Amniotic stem cell (primary cell): ENCODE measurements at regions not wholly inside any gene's neighbourhood (a gene's known extent, or its start where the extent isn't known, plus 50 kb on each side); places are given as distances from the start of the nearest gene placed in this dataset.

Experiments
- DNase-seq: peaks from one replicate; lab custom pipeline; 2025; lab: John Stamatoyannopoulos, UW

DNA sequence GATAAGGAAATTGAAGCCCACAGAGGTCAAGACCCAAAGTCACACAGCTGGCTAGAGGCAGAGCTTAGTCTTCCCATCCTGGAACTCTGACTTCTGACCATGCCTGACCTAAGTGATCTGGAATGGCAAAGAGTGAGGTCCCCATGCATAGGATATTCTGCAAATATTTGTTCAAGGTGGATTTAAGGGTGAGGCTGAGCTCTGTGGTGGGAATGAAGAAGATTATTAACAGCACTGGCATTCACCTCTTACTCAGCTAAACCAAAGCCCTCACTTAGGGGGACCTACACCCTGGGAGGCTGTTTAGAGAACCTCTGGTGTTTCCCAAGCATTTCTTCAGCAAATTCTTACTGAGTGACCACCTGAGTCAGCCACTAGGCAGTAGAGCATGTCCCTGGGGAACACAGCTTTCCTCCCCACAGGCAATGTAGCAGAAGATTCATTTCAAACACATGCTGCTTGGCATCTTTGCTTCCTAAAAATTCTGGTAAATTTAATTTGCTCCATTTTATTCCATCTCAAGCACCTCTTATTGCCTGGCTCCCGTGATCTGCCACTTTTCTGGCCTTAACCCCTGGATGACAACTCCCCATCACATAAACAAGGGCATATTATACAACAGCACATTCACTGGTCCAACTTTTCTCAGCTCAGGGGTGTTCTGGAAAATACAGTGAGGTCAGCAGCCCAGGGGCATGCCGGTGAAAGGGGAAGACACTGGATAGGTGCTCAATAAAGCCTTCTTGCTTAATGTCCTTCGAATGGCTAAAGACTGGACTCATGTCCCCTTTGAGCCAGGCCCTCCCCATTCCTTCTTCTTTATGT lies 176.0 kb downstream of the ABHD5 start:
- peak; percentile 38 for DNase-seq

- no peak for DNase-seq
Observed at GRCh38 chr3:43867436-43868072, 176.8 kb downstream of the ABHD5 start.

GRCh38 chr3:43869491-43869890 lies 178.8 kb downstream of the ABHD5 start:
- DNase-seq = no peak

- peak; percentile 51 for DNase-seq
Observed at GRCh38 chr3:43870120-43870519, 179.4 kb downstream of the ABHD5 start.

DNA sequence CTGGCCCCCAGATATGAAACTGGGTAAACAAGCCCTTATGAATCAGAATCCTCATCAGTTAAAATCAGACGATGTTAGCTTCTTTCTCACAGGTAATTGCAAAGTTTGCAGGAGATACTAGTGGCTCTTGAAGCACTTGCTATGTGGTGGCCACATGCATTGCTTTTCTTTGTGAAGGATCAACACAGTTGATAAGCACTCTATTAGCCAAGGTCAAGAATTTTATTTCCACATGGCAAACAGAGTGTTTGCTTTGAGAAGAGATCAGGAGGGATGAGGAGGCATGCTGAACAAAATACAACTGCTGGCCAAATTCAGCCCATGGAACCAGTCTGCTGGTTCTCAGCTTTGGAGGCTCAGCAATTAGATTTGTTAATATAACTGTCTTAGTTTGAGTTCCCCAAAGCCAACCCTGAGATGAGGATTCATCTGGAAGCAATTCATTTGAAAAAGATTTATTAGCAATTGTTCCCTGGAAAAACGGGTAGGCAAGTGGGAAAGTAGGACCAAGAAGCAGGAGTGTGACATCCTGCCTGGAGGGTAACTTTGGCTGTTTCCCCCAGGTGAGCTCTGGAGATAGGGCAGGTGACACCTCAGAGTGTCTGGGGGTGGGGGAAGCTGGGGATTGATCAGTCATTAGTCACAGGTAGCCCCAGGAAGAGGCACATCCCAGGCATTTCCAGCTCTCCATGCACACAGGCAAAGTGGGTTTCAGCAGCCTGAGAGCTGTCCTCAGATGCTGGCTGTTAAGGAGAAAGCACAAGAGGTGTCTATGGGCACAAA lies 180.3 kb downstream of the ABHD5 start:
- DNase-seq = no peak

DNA sequence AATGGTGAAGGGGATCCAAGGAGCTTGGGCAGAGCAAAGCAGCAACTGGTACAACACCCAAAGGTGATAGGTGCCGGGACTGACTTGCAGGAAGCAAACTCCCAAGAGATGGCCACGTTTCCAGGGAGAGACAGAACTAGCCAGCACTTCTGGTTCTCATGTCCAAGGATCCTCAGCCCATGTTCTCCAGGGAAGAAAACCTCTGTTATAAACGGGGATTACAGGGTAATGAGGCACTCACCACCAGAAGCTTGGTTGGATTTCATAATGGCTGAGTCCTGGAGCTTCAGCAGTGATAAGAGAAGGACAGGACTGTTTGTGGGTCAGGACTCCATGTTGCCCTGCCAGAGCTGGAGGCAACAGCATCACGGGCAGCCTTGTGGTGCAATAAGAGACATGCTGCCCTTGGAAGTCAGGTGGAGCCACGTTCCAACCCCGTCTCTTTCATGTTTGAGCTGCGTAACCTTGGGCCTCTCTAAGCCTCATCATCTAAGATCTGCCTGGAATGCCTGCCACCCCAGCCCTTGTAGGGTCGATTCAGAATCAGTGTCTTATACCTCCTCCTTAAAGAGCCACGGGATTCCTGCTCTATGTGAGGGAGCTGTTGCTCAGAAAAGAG lies 181.0 kb downstream of the ABHD5 start:
- DNase-seq = no peak

GRCh38 chr3:43872301-43872700 lies 181.6 kb downstream of the ABHD5 start:
- DNase-seq = peak; percentile 72

GRCh38 chr3:43872901-43873300 lies 182.2 kb downstream of the ABHD5 start:
- no peak for DNase-seq

DNA sequence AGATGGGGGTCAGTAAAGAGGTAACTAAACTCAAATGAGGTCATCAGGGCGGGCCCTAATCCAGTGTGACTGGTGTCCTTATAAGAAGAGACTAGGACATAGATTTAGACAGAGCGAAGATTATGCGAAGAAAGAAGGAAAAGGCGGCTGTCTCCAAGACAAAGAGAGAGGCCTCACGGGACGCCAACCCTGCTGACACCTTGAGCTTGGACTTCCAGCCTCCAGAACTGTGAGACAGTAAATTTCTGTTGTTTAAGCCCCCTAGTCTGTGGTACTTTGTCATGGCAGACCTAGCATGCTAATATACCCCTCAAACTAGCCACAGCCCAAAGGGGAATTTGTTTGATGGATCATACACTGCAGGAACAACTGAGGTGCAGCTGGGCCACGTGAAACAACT lies 183.0 kb downstream of the ABHD5 start:
- no peak for DNase-seq

DNA sequence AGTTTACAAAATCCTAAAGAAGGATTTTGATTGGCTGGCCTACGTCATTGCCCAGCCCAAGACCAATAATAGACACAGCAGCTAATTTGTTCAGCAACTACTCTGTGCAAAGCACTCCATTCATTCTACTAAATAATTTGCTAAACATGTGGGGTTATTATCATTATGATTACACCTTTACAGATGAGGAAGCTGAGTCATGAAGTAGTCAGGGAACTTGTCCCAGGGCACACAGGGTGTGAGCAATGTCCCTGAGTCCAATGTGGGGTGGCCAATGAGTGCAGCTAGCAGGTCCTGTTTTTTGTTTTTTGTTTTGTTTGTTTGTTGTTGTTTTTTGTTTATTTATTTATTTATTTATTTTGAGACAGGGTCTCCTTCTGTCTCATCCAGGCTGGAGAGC lies 183.6 kb downstream of the ABHD5 start:
- no peak for DNase-seq

DNA sequence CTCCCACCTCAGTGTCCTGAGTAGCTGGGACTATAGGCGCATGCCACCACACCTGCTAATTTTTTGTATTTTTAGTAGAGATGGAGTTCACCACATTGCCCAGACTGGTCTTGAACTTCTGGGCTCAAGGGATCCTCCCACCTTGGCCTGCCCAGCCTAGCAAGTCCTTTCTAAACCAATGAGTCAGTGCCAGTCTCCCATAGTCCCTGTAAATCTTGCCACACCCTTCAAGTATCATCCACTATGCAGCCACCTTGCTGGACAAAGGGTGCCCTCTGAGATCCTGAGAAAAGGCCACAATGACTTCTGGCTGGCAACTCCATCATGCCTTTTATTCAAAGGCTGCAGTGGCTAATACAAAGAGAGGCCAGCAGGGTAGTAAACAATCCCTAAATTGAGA lies 184.0 kb downstream of the ABHD5 start:
- no peak for DNase-seq

- no peak for DNase-seq
Observed at GRCh38 chr3:43876648-43877047, 185.9 kb downstream of the ABHD5 start.

DNA sequence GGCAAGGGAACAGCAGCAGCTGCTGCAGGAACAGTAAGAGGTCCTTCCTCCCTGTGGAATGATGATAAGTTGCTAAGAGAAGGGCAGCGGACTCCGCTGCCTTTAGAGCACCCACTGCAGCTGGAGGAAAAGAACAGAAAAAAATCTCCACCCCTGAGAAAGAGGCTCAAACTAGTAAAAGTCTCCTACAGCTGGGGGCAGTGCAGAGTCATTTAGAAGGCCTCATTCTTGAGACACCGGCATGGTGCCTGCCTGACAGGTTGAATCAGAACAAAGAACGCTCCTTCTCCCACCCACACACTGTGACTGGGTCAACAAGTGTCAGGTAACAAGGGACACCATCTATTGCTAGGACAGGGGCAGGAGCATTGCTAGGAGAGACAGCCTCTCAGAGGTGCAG lies 188.4 kb downstream of the ABHD5 start:
- no peak for DNase-seq

GRCh38 chr3:43882976-43883680 lies 192.4 kb downstream of the ABHD5 start:
- DNase-seq = no peak

- no peak for DNase-seq
Observed at GRCh38 chr3:43883729-43884396, 193.1 kb downstream of the ABHD5 start.

DNA sequence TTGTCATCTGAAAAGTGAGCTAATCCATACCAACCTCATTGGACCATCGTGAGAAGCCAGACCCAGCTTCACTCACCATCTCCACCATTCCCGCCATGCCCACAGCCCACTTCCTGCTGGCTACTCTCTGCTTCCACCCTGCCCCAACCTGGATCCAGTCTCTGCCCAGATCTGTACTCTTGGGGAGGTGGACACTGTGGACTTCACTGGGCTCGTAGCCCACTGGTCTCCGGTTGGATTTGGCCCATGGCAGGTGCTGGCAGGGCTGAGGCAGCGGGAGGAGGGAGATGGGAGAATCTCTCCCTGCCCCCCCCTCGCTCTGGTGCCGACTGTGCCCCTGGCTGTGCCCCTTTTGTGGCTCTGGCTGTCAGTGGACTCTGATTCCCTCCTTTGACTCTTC lies 193.8 kb downstream of the ABHD5 start:
- no peak for DNase-seq

DNA sequence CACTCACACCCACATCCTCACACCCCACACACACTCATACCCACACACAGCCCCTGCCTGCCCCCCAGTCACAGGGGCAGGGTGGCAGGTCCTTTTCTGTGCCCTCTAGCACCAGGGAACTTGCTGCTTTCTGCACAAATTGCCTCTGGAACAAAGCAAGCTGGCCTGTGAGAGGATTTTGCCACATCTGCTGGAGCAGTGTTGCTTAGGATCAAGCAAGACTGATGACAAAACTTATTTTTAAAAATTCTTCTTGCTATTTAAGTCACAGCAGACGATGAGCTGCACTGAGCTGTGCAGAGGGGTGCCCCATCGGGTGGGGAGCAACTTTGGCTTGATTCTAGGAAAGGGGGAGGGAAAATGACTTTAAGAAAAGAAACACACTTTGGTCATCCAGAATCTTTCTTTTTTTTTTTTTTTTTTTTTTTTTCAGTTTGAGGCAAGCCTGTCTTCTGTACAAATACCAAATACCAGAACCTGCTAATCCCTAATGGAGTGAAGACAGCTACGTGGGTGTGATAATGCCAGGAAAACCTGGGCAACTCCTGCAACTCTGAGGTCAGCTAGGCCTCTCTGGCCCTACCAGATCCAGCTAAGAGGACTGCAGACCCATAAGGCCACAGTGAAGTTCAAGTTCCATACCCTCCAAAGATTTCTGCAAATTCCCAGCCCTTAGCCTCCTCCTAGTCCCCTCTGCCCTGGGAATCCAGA lies 195.3 kb downstream of the ABHD5 start:
- DNase-seq = no peak

DNA sequence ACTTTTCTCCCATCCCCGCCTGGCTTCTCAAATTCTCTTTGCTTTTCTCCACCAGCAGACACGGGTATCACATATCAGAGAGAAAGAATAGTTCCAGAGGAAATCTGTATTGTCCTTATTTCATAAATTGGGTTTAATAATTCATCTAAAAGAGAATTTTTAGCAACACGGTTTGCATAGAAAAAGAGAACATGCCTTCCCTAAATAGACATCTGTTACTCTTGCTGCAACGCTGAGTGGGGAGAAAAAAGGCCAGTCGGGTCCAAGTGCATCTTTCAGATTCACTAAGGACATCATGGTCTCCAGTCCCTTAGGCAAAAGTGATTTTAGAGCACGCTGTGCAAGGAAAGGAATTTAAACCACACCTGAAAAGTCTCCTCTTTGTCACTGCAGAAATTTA lies 201.3 kb downstream of the ABHD5 start:
- no peak for DNase-seq

- DNase-seq = no peak
Observed at GRCh38 chr3:43892526-43892925, 201.8 kb downstream of the ABHD5 start.

- DNase-seq = peak; percentile 18
Observed at GRCh38 chr3:43893727-43894126, 203.0 kb downstream of the ABHD5 start.
